H1 (cell line): ENCODE measurements at regions not wholly inside any gene's neighbourhood (a gene's known extent, or its start where the extent isn't known, plus 50 kb on each side); places are given as distances from the start of the nearest gene placed in this dataset.

Experiments used
- CTCF ChIA-PET: fragments of 300-600 bp; sonication (Branson Sonifier 250); formaldehyde crosslinking; loops from one replicate; lab custom pipeline; 2021; ENCODE audit not compliant: partially characterized antibody; lab: Charles Lee
- POLR2A ChIA-PET: fragments of 300-600 bp; sonication (Branson Sonifier 250); formaldehyde crosslinking; loops from one replicate; lab custom pipeline; 2021; ENCODE audit warnings: inconsistent platforms; ENCODE audit not compliant: partially characterized antibody; lab: Charles Lee
- DNase-seq, 2 experiments: peaks; one replicate each; pipeline versions ENCODE4 v3.0.0 to v3.0.0-alpha.2; 2010 to 2022; ENCODE audit warnings: low spot score in 2 of 2, low read depth in 1 of 2, mixed read lengths in 1 of 2
- FAIRE-seq: peaks from 2 replicates; lab custom pipeline; 2011; peaks lifted over from hg19 to GRCh38; lab: Jason Lieb, UNC
- H2AFZ ChIP-seq: 2 replicates; pipeline ENCODE4 v1.8.1; 2012; ENCODE audit warnings: low read length, inconsistent platforms
- H2AK5ac ChIP-seq: 2 replicates; pipeline ENCODE4 v1.6.1; 2013; ENCODE audit warnings: low read depth, low read length
- H2BK120ac ChIP-seq: replicated peaks from 2 replicates; pipeline ENCODE3; 2013; ENCODE audit warnings: low read depth, low read length, inconsistent platforms
- H2BK12ac ChIP-seq: 2 replicates; pipeline ENCODE4 v1.6.1; 2013; ENCODE audit warnings: low read depth, low read length
- H2BK15ac ChIP-seq: 2 replicates; pipeline ENCODE4 v1.6.1; 2013; ENCODE audit warnings: low read length
- H2BK20ac ChIP-seq: 2 replicates; pipeline ENCODE4 v1.6.1; 2013; ENCODE audit warnings: low read length
- H2BK5ac ChIP-seq: 2 replicates; pipeline ENCODE4 v1.6.1; 2013; ENCODE audit warnings: low read depth, low read length
- H3K14ac ChIP-seq: 2 replicates; pipeline ENCODE4 v1.6.1; 2013; ENCODE audit warnings: inconsistent platforms; ENCODE audit not compliant: insufficient read length
- H3K18ac ChIP-seq: 2 replicates; pipeline ENCODE4 v1.6.1; 2013; ENCODE audit warnings: low read length; ENCODE audit errors: extremely low read depth
- H3K23ac ChIP-seq: 2 replicates; pipeline ENCODE4 v1.6.1; 2013; ENCODE audit warnings: inconsistent platforms; ENCODE audit not compliant: insufficient read length
- H3K23me2 ChIP-seq: 2 replicates; pipeline ENCODE4 v1.6.1; 2013; ENCODE audit warnings: low read depth, low read length
- H3K27ac ChIP-seq: 2 replicates; pipeline ENCODE4 v1.6.1; 2011; ENCODE audit warnings: low read depth, low read length, inconsistent platforms
- H3K27me3 ChIP-seq, 4 experiments: replicated peaks in 1 of 4; 1 replicate in 1 of 4; 2 replicates in 3 of 4; pipeline versions ENCODE4 v1.6.1 to v1.8.1; 2011 to 2013; ENCODE audit warnings: low read length in 3 of 4, mild to moderate bottlenecking in 3 of 4, inconsistent platforms in 2 of 4, mixed read lengths in 2 of 4, moderate library complexity in 1 of 4; ENCODE audit not compliant: control insufficient read depth in 3 of 4, insufficient read depth in 3 of 4; ENCODE audit errors: extremely low read depth in 1 of 4
- H3K36me3 ChIP-seq, 4 experiments: 2 replicates each; pipeline versions ENCODE4 v1.6.1 to v1.8.1; 2011 to 2013; ENCODE audit warnings: mild to moderate bottlenecking in 4 of 4, low read length in 3 of 4, moderate library complexity in 2 of 4, control low read depth in 1 of 4, inconsistent platforms in 1 of 4; ENCODE audit not compliant: insufficient read depth in 4 of 4, control insufficient read depth in 2 of 4
- H3K4ac ChIP-seq: replicated peaks from 2 replicates; pipeline ENCODE3; 2013; ENCODE audit warnings: low read length, low read depth, mixed read lengths, inconsistent platforms; ENCODE audit not compliant: insufficient read length
- H3K4me1 ChIP-seq, 4 experiments: replicated peaks in 1 of 4; 1 replicate in 1 of 4; 2 replicates in 3 of 4; pipeline versions ENCODE4 v1.6.1 to v1.8.1; 2011 to 2013; ENCODE audit warnings: low read length in 3 of 4, inconsistent platforms in 2 of 4, mixed read lengths in 1 of 4; ENCODE audit not compliant: insufficient read depth in 4 of 4, control insufficient read depth in 3 of 4
- H3K4me2 ChIP-seq, 2 experiments: 2 replicates each; pipeline versions ENCODE4 v1.6.1 to v1.8.1; 2011 to 2013; ENCODE audit warnings: low read depth in 2 of 2, low read length in 2 of 2, control low read depth in 1 of 2, inconsistent platforms in 1 of 2, mild to moderate bottlenecking in 1 of 2; ENCODE audit not compliant: insufficient read depth in 1 of 2
- H3K4me3 ChIP-seq, 4 experiments: fragments of 200-600, 300-600 bp in 1 of 4; sonication (generic), shearing (Covaris generic), sonication (Bioruptor Twin) in 1 of 4; 2 replicates each; pipeline versions ENCODE4 v1.5.1 to v1.8.1; 2011 to 2016; ENCODE audit warnings: low read length in 4 of 4, low read depth in 3 of 4, control low read depth in 2 of 4, inconsistent platforms in 2 of 4, mild to moderate bottlenecking in 2 of 4, mixed read lengths in 1 of 4, moderate library complexity in 1 of 4; ENCODE audit not compliant: insufficient read depth in 2 of 4; ENCODE audit errors: extremely low read depth in 1 of 4
- H3K56ac ChIP-seq: replicated peaks from 2 replicates; pipeline ENCODE3; 2013; ENCODE audit warnings: low read depth, mild to moderate bottlenecking, mixed read lengths, low read length, inconsistent platforms; ENCODE audit not compliant: insufficient read length
- H3K79me1 ChIP-seq: 2 replicates; pipeline ENCODE4 v1.6.1; 2013; ENCODE audit warnings: low read depth, low read length, control low read depth
- H3K79me2 ChIP-seq, 2 experiments: 2 replicates each; pipeline versions ENCODE4 v1.6.1 to v1.8.1; 2012 to 2013; ENCODE audit warnings: low read length in 2 of 2, mild to moderate bottlenecking in 2 of 2, inconsistent platforms in 1 of 2; ENCODE audit not compliant: insufficient read depth in 2 of 2, control insufficient read depth in 1 of 2
- H3K9ac ChIP-seq, 4 experiments: replicated peaks in 1 of 4; 1 replicate in 1 of 4; 2 replicates in 3 of 4; pipeline versions ENCODE4 v1.6.1 to v1.8.1; 2011 to 2013; ENCODE audit warnings: low read depth in 3 of 4, low read length in 3 of 4, control low read depth in 2 of 4, mild to moderate bottlenecking in 2 of 4, moderate library complexity in 2 of 4, inconsistent platforms in 1 of 4; ENCODE audit errors: extremely low read depth in 1 of 4
- H3K9me3 ChIP-seq, 2 experiments: 2 replicates each; pipeline versions ENCODE4 v1.6.1 to v1.8.1; 2012 to 2013; ENCODE audit warnings: mild to moderate bottlenecking in 2 of 2, moderate library complexity in 2 of 2, control low read depth in 1 of 2, inconsistent platforms in 1 of 2, low read depth in 1 of 2, low read length in 1 of 2, mixed read lengths in 1 of 2; ENCODE audit not compliant: insufficient read depth in 2 of 2
- H4K20me1 ChIP-seq, 2 experiments: replicated peaks in 1 of 2; 2 replicates each; pipeline versions ENCODE3 to v1.8.1; 2011 to 2013; ENCODE audit warnings: inconsistent platforms in 2 of 2, low read length in 2 of 2, mild to moderate bottlenecking in 1 of 2; ENCODE audit not compliant: insufficient read depth in 2 of 2, control insufficient read depth in 1 of 2
- H4K5ac ChIP-seq: 2 replicates; pipeline ENCODE4 v1.6.1; 2013; ENCODE audit warnings: low read length, low read depth, mixed read lengths, inconsistent platforms; ENCODE audit not compliant: insufficient read length
- H4K8ac ChIP-seq: 2 replicates; pipeline ENCODE4 v1.8.0; 2013; ENCODE audit warnings: mild to moderate bottlenecking, moderate library complexity, low read length, inconsistent platforms; ENCODE audit not compliant: insufficient read depth; ENCODE audit errors: extremely low read depth
- H4K91ac ChIP-seq: replicated peaks from 2 replicates; pipeline ENCODE3; 2013; ENCODE audit warnings: low read length, mixed read lengths, inconsistent platforms; ENCODE audit not compliant: insufficient read length
- BACH1 ChIP-seq: IDR thresholded peaks from 2 replicates; pipeline ENCODE4 v1.6.1; 2012; ENCODE audit warnings: low read length, improper control_type of control experiment
- CHD1 ChIP-seq: IDR thresholded peaks from 2 replicates; pipeline ENCODE4 v1.6.1; 2012; ENCODE audit warnings: low read depth, low read length, improper control_type of control experiment
- CREB1 ChIP-seq: IDR thresholded peaks from 2 replicates; pipeline ENCODE4 v1.6.1; 2012; ENCODE audit warnings: inconsistent platforms
- GTF2F1 ChIP-seq: IDR thresholded peaks from 2 replicates; pipeline ENCODE4 v1.6.1; 2012; ENCODE audit warnings: low read depth, low read length, improper control_type of control experiment, borderline replicate concordance
- KDM1A ChIP-seq: fragments of 200-600, 300-600 bp; sonication (generic); IDR thresholded peaks from 2 replicates; pipeline ENCODE4 v1.7.1; 2016; ENCODE audit warnings: mild to moderate bottlenecking, low read length, borderline replicate concordance
- PHF8 ChIP-seq: fragments of 200-600 bp; sonication (generic); conservative IDR thresholded peaks from 2 replicates; pipeline ENCODE4 v1.7.1; 2012; ENCODE audit warnings: low read depth, mild to moderate bottlenecking, inconsistent platforms, low read length, moderate library complexity
- POLR2AphosphoS5 ChIP-seq: IDR thresholded peaks from 2 replicates; pipeline ENCODE4 v1.6.1; 2011; ENCODE audit warnings: low read depth, low read length
- RFX5 ChIP-seq: IDR thresholded peaks from 2 replicates; pipeline ENCODE4 v1.6.1; 2011; ENCODE audit warnings: low read depth, low read length, improper control_type of control experiment, borderline replicate concordance
- SIN3A ChIP-seq, 2 experiments: IDR thresholded peaks in 1 of 2; conservative IDR thresholded peaks in 1 of 2; 2 replicates each; pipeline ENCODE4 v1.6.1; 2011 to 2012; ENCODE audit warnings: low read length in 2 of 2, improper control_type of control experiment in 1 of 2, low read depth in 1 of 2, mild to moderate bottlenecking in 1 of 2
- SIRT6 ChIP-seq: IDR thresholded peaks from one replicate; pipeline ENCODE4 v1.7.1; 2012; ENCODE audit warnings: low read length, inconsistent platforms
- YY1 ChIP-seq: IDR thresholded peaks from 2 replicates; pipeline ENCODE4 v1.6.1; 2011; ENCODE audit warnings: low read depth, mild to moderate bottlenecking, low read length
- WGBS, 2 experiments: shearing (Covaris generic) in 1 of 2; methylation state at CpG; one replicate each; pipeline versions ENCODE4 v1.1.6 to v1.1.7; 2013 to 2015; ENCODE audit warnings: low lambda C conversion rate in 2 of 2, mixed read lengths in 2 of 2, inconsistent platforms in 1 of 2, low coverage in 1 of 2, missing lambda C conversion rate in 1 of 2; ENCODE audit not compliant: insufficient replicate concordance in 2 of 2, insufficient coverage in 1 of 2, insufficient read length in 1 of 2; ENCODE audit errors: extremely low coverage in 1 of 2, missing lambda C conversion rate in 1 of 2; 5-methylcytosine and 5-hydroxymethylcytosine counted together
- TF ChIP-seq, protein P1 (sequence below): IDR thresholded peaks from 2 replicates; pipeline ENCODE4 v1.6.1; 2012; ENCODE audit warnings: inconsistent platforms
- TF ChIP-seq, protein P2 (sequence below): IDR thresholded peaks from 2 replicates; pipeline ENCODE4 v1.6.1; 2011; ENCODE audit warnings: low read depth, mild to moderate bottlenecking, low read length; ENCODE audit not compliant: insufficient read depth

DNA sequence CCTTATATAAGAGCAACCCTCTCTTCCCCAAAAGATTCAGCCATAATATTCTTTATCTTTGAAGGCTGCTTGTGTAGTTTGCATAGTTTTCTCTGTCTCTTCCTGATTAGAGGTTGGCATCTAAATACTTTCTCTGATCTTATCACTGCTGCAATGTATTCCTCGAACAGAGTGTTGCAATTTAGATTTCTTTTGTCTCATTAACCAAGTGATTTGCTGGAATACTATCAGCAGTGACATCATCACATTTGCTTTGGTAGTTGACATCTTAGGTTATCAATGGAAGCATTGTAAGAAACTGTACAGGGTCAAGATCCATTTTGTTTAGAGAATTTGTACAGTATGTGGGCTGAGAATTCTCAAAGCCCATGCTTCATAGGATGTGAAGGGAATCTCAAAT is 72.0 kb upstream of the NEUROD1 start:
- Histone ChIP-seq H3K27ac (no peak overlapping the region), H3K18ac (no peak overlapping the region), H2AFZ (no peak overlapping the region), H3K79me2 (no peaks in the 10 kb centered on the region), H4K5ac (no peak overlapping the region), H3K27me3 (peaks cover 0 to 1% (median 0%) of the 10 kb centered on the region in 4 experiments; a peak in 1 of 7 replicates), H3K4me2 (no peak overlapping the region), H3K9me3 (no peaks in the 10 kb centered on the region), H4K8ac (no peak overlapping the region), H3K4ac (no peak overlapping the region), H2BK5ac (no peak overlapping the region), H3K79me1 (no peaks in the 10 kb centered on the region), H3K56ac (no peak overlapping the region), H3K23me2 (no peaks in the 10 kb centered on the region), H4K20me1 (no peaks in the 10 kb centered on the region), H3K23ac (no peak overlapping the region), H3K4me3 (no peak overlapping the region), H2BK12ac (no peak overlapping the region), H3K4me1 (peaks cover 0 to 3% (median 1%) of the 10 kb centered on the region in 4 experiments; a peak in 3 of 7 replicates), H3K14ac (no peak overlapping the region), H2BK20ac (no peak overlapping the region), H2BK15ac (no peak overlapping the region), H3K36me3 (no peaks in the 10 kb centered on the region), H2BK120ac (no peak overlapping the region), H4K91ac (no peak overlapping the region), H2AK5ac (no peak overlapping the region), H3K9ac (no peak overlapping the region)
- 58% methylated on average over 1 of the region's 1 CpG; no CpG with 5 or more reads in 1 of the 2 experiments for WGBS, 2 experiments
- FAIRE-seq (no peak), DNase-seq (no peak)
- TF ChIP-seq KDM1A (no peak), RFX5 (no peak), SIN3A (conservative IDR thresholded peaks at IDR 0.05 in 1 of 2, IDR thresholded peaks at IDR 0.05 in 1 of 2; ENCODE audit: low read depth in 1 of 2, low read length in 2 of 2) (no peak), PHF8 (no peak), SIRT6 (no peak), GTF2F1 (no peak), CHD1 (no peak), YY1 (no peak), CREB1 (no peak), BACH1 (no peak), POLR2AphosphoS5 (no peak)
- TF ChIP-seq, protein P1, sequence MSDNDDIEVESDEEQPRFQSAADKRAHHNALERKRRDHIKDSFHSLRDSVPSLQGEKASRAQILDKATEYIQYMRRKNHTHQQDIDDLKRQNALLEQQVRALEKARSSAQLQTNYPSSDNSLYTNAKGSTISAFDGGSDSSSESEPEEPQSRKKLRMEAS = no peak
- TF ChIP-seq, protein P2, sequence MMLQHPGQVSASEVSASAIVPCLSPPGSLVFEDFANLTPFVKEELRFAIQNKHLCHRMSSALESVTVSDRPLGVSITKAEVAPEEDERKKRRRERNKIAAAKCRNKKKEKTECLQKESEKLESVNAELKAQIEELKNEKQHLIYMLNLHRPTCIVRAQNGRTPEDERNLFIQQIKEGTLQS = no peak
- POLR2A ChIA-PET = no interaction called here
- CTCF ChIA-PET = interaction anchor here (1.9 kb wide), 1 partner anchor 10 kb away, joined by 5 read pairs; no protein-coding TSS in a partner anchor
